T1000 (cell line): ENCODE measurements at regions not wholly inside any gene's neighbourhood (a gene's known extent, or its start where the extent isn't known, plus 50 kb on each side); places are given as distances from the start of the nearest gene placed in this dataset.

Experiments used
- DNase-seq: peaks from one replicate; lab custom pipeline; 2025; ENCODE audit warnings: mixed read lengths; lab: John Stamatoyannopoulos, UW

DNA sequence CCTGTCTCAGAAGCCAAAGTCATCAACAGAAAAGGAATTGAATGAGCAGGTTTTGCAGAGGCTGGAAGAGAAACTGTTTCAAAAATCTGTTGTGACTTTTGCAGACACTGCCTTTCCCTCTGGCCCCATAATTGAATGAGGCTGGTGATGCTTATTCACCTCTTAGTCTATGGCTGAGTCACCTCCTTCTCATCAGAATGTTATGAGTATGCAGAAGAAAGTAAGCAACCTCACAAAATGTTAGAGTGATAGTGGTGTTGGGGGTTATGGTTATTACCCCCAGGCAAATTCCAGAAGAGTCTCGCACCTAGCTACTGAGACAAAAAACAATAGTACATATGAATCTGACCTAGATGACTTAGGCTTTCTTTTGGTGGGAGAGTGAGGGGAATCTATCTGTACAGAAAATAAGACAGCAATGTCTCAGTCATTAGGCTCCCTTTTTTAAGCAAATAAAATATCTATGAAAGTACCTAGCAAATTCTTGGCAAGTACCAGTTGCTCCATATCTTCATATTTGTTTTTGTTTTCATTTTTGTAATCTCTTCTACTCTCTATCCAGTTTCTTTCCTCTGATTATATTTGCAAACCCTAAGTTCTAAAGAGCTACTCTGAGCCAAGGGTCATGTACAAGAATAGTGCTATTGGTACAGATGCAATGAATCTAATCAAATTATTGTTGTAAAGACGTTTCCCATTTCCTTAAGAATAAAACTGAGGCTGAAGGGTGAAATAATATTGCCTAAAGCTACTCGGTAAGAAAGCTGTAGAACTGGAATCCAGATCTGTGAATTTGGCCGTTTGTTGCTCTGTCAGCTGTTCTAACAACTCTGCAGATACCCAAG is 498.1 kb upstream of the TNC start:
- DNase-seq = peak; percentile 49

DNA sequence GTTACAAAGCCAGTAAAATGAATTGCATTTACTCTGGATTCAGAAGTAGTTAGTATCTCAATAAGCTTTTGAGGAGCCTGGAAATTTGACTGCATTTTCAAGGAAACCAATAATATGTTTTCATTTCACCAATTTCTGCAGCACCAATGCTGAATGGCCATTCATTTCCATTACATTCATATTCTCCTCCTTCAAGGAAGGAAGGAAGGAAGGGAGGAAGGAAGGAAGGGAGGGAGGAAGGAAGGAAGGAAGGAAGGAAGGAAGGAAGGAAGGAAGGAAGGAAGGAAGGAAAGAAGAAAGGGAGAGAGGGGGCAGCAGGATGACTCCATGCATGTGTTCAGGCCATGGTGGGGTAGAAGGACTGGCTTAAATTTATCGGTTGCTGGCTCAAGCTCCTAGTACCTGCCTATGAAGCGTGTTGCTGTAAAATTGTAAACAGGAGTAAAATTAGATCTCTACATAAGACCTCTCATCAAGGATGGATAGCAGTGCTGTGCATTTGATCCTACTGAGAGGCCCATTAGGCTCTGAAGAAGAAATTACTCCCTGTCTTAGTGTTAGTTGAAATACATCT is 498.8 kb upstream of the TNC start:
- no peak for DNase-seq

- no peak for DNase-seq
These were observed 507.3 kb upstream of the TNC start for GRCh38 chr9:115625251-115625650.

GRCh38 chr9:115625954-115626353 is 508.0 kb upstream of the TNC start:
- no peak for DNase-seq

GRCh38 chr9:115627511-115627910 is 509.6 kb upstream of the TNC start:
- no peak for DNase-seq

DNA sequence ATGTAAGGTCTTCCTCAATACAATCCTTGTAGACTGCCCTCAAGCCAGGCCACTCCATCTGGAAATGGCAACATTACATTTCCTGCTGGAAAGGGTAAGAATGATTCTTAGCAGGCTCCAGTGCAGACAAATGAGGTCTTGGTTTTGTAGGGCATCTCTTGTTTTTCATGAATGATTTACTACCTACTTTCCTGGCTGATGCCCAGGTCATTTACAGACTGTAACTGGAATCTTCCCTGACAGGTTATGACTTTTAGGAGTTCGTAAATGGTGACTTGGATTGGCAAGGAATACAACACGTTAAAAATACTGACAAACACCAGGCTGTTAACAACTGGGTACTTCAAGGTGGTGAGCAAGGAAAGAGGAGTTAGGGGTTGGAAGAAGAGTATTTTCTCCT is 510.5 kb upstream of the TNC start:
- no peak for DNase-seq

GRCh38 chr9:115629879-115630840 is 512.2 kb upstream of the TNC start:
- DNase-seq = no peak

DNA sequence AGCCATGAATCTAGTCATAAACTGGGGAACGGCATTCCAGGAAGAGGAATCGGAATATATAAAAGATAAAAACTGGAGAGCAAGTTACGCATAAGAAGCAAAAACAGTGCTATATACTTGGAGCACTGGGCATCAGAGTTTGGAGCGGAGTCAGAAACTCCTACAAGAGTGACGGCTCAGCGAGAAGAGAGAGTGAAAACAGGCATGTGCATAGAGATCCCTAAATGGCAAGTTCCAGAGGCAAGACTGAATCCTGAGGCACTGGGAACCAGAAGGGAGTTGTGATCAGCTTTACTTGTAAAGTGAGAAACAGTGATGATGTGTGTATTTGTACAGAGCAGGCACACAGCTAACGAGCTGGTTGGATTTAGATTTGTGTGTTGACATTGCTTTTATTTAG is 514.4 kb upstream of the TNC start:
- DNase-seq = no peak

DNA sequence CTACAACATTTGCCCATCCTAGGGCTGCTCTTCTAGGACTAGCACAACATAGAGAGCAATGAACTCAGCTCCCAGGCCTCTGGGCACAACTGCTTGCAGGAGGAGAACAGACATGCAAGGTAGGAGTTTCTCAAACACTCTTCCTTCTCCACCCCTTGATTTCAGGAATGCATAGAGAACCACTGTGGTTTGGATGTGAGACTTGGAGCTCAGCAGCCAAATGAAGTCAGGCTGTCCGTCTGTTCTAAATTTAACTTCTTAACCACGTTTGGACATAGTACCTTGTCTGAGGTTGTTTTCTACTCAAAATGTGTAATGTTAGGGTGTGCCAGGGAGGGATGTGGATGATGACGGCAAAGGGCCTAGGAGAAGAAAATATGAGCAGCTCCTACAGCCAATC is 515.1 kb upstream of the TNC start:
- DNase-seq = no peak

GRCh38 chr9:115635680-115636383 is 517.8 kb upstream of the PAPPA start:
- no peak for DNase-seq

DNA sequence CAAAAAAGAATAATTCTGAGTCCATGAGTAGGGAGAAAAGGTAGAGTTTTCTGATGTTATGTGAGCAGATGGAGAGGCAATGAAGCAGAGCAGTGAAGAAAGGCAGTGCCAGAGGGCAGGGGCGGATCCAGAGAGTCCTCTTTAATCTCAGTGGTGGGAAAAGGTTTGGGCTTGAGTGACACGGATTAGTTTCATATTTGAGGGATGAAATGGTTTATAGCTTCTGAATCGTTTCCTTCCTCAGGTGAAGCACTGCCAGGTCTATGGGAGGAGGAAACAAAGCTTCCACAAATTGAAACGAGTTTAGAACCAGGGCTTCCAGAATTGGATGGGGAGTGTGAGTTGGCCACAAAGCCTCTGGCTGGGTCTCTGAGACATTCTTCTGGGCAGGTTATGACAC is 517.0 kb upstream of the PAPPA start:
- no peak for DNase-seq

GRCh38 chr9:115637661-115638060 is 515.9 kb upstream of the PAPPA start:
- DNase-seq = no peak

DNA sequence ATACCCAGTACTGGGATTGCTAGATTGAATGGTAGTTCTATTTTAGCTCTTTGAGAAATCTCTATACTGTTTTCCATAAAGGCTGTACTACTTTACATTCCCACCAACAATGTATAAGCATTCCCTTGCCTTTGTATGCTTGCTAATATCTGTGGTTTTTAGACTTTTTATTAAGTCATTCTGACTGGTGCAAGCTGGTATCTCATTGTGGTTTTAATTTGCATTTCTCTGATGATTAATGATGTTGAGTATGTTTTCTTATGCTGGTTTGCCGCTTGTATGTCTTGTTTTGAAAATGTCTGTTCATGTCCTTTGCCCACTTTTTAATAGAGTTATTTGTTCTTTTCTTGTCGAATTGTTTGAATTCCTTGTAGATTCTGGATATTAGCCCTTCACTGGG is 512.7 kb upstream of the PAPPA start:
- DNase-seq = no peak

DNA sequence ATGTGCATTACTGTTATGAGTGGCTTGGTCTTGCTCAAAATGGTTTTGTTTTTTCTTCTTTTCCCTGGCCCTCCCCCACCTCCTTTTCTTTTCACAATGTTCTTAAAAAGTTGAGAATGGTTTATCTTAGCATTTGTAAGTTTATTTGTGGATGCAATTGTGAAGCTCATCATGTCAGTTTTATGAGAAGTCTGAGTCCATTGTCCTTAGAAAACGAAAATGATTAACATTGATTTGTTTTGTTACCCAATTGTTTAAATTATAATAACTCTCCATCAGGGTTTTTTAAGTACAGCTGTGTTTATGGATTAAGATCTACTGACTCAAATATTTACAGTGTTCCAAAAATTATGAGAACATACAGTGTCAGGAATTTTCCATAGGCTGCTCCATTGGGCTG is 511.3 kb upstream of the PAPPA start:
- DNase-seq = no peak

- no peak for DNase-seq
These were observed 509.5 kb upstream of the PAPPA start for GRCh38 chr9:115643948-115644727.

- DNase-seq = peak; percentile 19
These were observed 503.6 kb upstream of the PAPPA start for GRCh38 chr9:115649991-115650472.

- DNase-seq = no peak
These were observed 502.8 kb upstream of the PAPPA start for GRCh38 chr9:115650768-115651167.

DNA sequence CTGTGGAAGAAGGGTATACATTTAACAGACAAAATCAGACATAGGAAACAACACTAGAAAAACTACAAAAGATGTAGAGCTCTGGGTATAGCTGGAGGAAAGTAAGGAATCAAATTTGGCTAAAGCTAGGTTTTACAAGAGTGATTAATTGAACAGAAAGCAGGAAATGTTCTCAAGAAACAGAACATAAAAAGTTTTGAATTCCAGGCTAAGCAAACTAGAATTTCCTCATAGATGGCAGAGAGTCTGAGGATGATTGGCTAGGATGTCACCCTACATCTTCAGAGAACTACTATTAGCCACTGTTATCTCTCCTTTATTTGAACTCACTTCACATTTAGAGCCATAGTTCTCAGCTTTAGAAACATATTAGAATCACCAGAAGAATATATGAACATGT is 502.1 kb upstream of the PAPPA start:
- DNase-seq = no peak

- DNase-seq = no peak
These were observed 500.4 kb upstream of the PAPPA start for GRCh38 chr9:115653171-115653606.

- DNase-seq = no peak
These were observed 495.9 kb upstream of the PAPPA start for GRCh38 chr9:115657695-115658094.

- no peak for DNase-seq
These were observed 488.1 kb upstream of the PAPPA start for GRCh38 chr9:115665519-115665918.
